HepG2 (cell line): ENCODE measurements at regions not wholly inside any gene's neighbourhood (a gene's known extent, or its start where the extent isn't known, plus 50 kb on each side); places are given as distances from the start of the nearest gene placed in this dataset.

ENCODE experiments used
- FLYWCH1 ChIP-seq: sonication (generic); formaldehyde crosslinking; IDR thresholded peaks from 2 replicates; pipeline ENCODE4 v1.8.1; 2023; ENCODE audit warnings: mild to moderate bottlenecking, missing genetic modification reagents
- FOXK1 ChIP-seq: sonication (generic); formaldehyde crosslinking; IDR thresholded peaks from 2 replicates; pipeline ENCODE4 v1.4.0; 2020; ENCODE audit warnings: low read depth, missing genetic modification reagents, borderline replicate concordance
- GFI1 ChIP-seq: sonication (generic); formaldehyde crosslinking; IDR thresholded peaks from 2 replicates; pipeline ENCODE4 v1.5.0; 2020; ENCODE audit warnings: missing genetic modification reagents, mild to moderate bottlenecking, borderline replicate concordance
- HDAC2 ChIP-seq: sonication (generic); formaldehyde crosslinking; IDR thresholded peaks from 2 replicates; pipeline ENCODE4 v1.4.0; 2020; ENCODE audit warnings: missing genetic modification reagents
- HOMEZ ChIP-seq: IDR thresholded peaks from 2 replicates; pipeline ENCODE4 v1.6.1; 2016; ENCODE audit warnings: low read depth
- IKZF1 ChIP-seq: fragments of 450-650 bp; IDR thresholded peaks from 2 replicates; pipeline ENCODE4 v1.7.1; 2016
- KLF6 ChIP-seq: IDR thresholded peaks from 2 replicates; pipeline ENCODE4 v1.8.0; 2016; ENCODE audit warnings: missing biosample characterization, missing genetic modification reagents
- MED13 ChIP-seq: sonication (generic); formaldehyde crosslinking; IDR thresholded peaks from 2 replicates; pipeline ENCODE4 v1.5.0; 2020; ENCODE audit warnings: missing genetic modification reagents
- PITX1 ChIP-seq: sonication (generic); formaldehyde crosslinking; IDR thresholded peaks from 2 replicates; pipeline ENCODE4 v1.5.1; 2020; ENCODE audit warnings: mild to moderate bottlenecking, missing genetic modification reagents
- REPIN1 ChIP-seq: sonication (generic); formaldehyde crosslinking; IDR thresholded peaks from 2 replicates; pipeline ENCODE4 v1.8.0; 2022; ENCODE audit warnings: missing genetic modification reagents, low read depth, mild to moderate bottlenecking, borderline replicate concordance
- SCMH1 ChIP-seq: sonication (generic); formaldehyde crosslinking; IDR thresholded peaks from 2 replicates; pipeline ENCODE4 v1.9.0; 2021; ENCODE audit warnings: missing genetic modification reagents, mild to moderate bottlenecking, borderline replicate concordance
- SIX4 ChIP-seq: sonication (generic); formaldehyde crosslinking; IDR thresholded peaks from 2 replicates; pipeline ENCODE4 v1.4.0; 2020; ENCODE audit warnings: missing genetic modification reagents
- SKI ChIP-seq: fragments of 450-650 bp; IDR thresholded peaks from one replicate; pipeline ENCODE4 v1.6.1; 2018; ENCODE audit warnings: mild to moderate bottlenecking; ENCODE audit not compliant: partially characterized antibody
- SOX5 ChIP-seq: IDR thresholded peaks from 2 replicates; pipeline ENCODE4 v1.6.1; 2016; ENCODE audit warnings: borderline replicate concordance
- SRSF9 ChIP-seq: fragments of 200-400 bp; formaldehyde crosslinking; IDR thresholded peaks from 2 replicates; pipeline ENCODE4 v1.6.1; 2018; ENCODE audit warnings: borderline replicate concordance, mild to moderate bottlenecking, low read depth, low read length; ENCODE audit not compliant: insufficient read depth, poor library complexity, severe bottlenecking
- ZFX ChIP-seq: sonication (generic); formaldehyde crosslinking; IDR thresholded peaks from 2 replicates; pipeline ENCODE4 v1.4.0; 2020; ENCODE audit warnings: mild to moderate bottlenecking, low read depth, missing genetic modification reagents, moderate library complexity
- ZNF33B ChIP-seq: sonication (generic); formaldehyde crosslinking; IDR thresholded peaks from 2 replicates; pipeline ENCODE4 v1.5.1; 2020; ENCODE audit warnings: mild to moderate bottlenecking, missing genetic modification reagents
- ZNF362 ChIP-seq: sonication (generic); formaldehyde crosslinking; IDR thresholded peaks from 2 replicates; pipeline ENCODE4 v1.4.0; 2020; ENCODE audit warnings: missing genetic modification reagents, mild to moderate bottlenecking, borderline replicate concordance
- ZNF558 ChIP-seq: sonication (generic); formaldehyde crosslinking; IDR thresholded peaks from 2 replicates; pipeline ENCODE4 v1.9.0; 2022; ENCODE audit warnings: mild to moderate bottlenecking, missing genetic modification reagents, borderline replicate concordance
- ZNF563 ChIP-seq: sonication (generic); formaldehyde crosslinking; IDR thresholded peaks from 2 replicates; pipeline ENCODE4 v1.8.0; 2022; ENCODE audit warnings: mild to moderate bottlenecking, moderate library complexity, missing genetic modification reagents
- ZNF576 ChIP-seq: sonication (generic); formaldehyde crosslinking; IDR thresholded peaks from 2 replicates; pipeline ENCODE4 v1.4.0; 2020; ENCODE audit warnings: mild to moderate bottlenecking, missing genetic modification reagents
- ZNF580 ChIP-seq: IDR thresholded peaks from 2 replicates; pipeline ENCODE4 v1.6.1; 2016; ENCODE audit warnings: low read depth, borderline replicate concordance
- ZNF7 ChIP-seq: IDR thresholded peaks from 2 replicates; pipeline ENCODE4 v1.6.1; 2016; ENCODE audit warnings: missing biosample characterization, missing genetic modification reagents
- ZNF776 ChIP-seq: sonication (generic); formaldehyde crosslinking; IDR thresholded peaks from 2 replicates; pipeline ENCODE4 v1.4.0; 2020; ENCODE audit warnings: mild to moderate bottlenecking, missing genetic modification reagents
- ZNF782 ChIP-seq: sonication (generic); formaldehyde crosslinking; IDR thresholded peaks from 2 replicates; pipeline ENCODE4 v1.4.0; 2020; ENCODE audit warnings: missing genetic modification reagents, mild to moderate bottlenecking, borderline replicate concordance
- ZNF839 ChIP-seq: sonication (generic); formaldehyde crosslinking; IDR thresholded peaks from 2 replicates; pipeline ENCODE4 v1.4.0; 2020; ENCODE audit warnings: missing genetic modification reagents, mild to moderate bottlenecking, borderline replicate concordance
- ZSCAN22 ChIP-seq: sonication (generic); formaldehyde crosslinking; IDR thresholded peaks from 2 replicates; pipeline ENCODE4 v1.4.0; 2020; ENCODE audit warnings: mild to moderate bottlenecking, missing genetic modification reagents

- TF ChIP-seq KLF6 (CRISPR knock-in tag): 0 out of 2 replicates have a peak, but pooled peaks have one; percentile 48
- peak; percentile 71 for TF ChIP-seq ZFX
- peak; percentile 23; the same call in 1 of the 2 replicates for TF ChIP-seq GFI1
- peak; percentile 16 for TF ChIP-seq SKI
- TF ChIP-seq PITX1 (CRISPR knock-in tag): peak; percentile 73; the same call in 1 of the 2 replicates
- no peak for TF ChIP-seq SCMH1 (CRISPR knock-in tag)
- TF ChIP-seq ZSCAN22: 0 out of 2 replicates have a peak, but pooled peaks have one; percentile 36
- peak; percentile 58; the same call in 1 of the 2 replicates for TF ChIP-seq ZNF782
- no peak for TF ChIP-seq HOMEZ (CRISPR knock-in tag)
- TF ChIP-seq HDAC2 (CRISPR knock-in tag): peak; percentile 88
- TF ChIP-seq FLYWCH1: no peak
- TF ChIP-seq ZNF576 (CRISPR knock-in tag): no peak
- peak; percentile 66; the same call in 1 of the 2 replicates for TF ChIP-seq SIX4 (CRISPR knock-in tag)
- TF ChIP-seq SRSF9: no peak
- no peak for TF ChIP-seq ZNF839 (CRISPR knock-in tag)
- TF ChIP-seq ZNF580 (CRISPR knock-in tag): 0 out of 2 replicates have a peak, but pooled peaks have one; percentile 40
- TF ChIP-seq ZNF558 (CRISPR knock-in tag): no peak
- TF ChIP-seq ZNF362 (CRISPR knock-in tag): peak; percentile 45; the same call in 1 of the 2 replicates
- peak; percentile 59; the same call in 1 of the 2 replicates for TF ChIP-seq REPIN1
- TF ChIP-seq ZNF776: no peak
- TF ChIP-seq ZNF563: no peak
- peak; percentile 40; the same call in 1 of the 2 replicates for TF ChIP-seq SOX5 (CRISPR knock-in tag)
- peak; percentile 81; the same call in 1 of the 2 replicates for TF ChIP-seq FOXK1
- no peak for TF ChIP-seq ZNF7 (CRISPR knock-in tag)
- TF ChIP-seq IKZF1: no peak
- TF ChIP-seq ZNF33B (CRISPR knock-in tag): no peak
- TF ChIP-seq MED13 (CRISPR knock-in tag): no peak
These were observed 247.8 kb upstream of the SIX2 start (continued) for GRCh38 chr2:45256867-45257641.
